HCT116 (cell line): ENCODE measurements at regions not wholly inside any gene's neighbourhood (a gene's known extent, or its start where the extent isn't known, plus 50 kb on each side); places are given as distances from the start of the nearest gene placed in this dataset.

Source experiments
- ATAC-seq: fragments of 200-7000 bp; cut with Tn5 transposase; 2 replicates; pipeline ENCODE4 v1.9.1; 2020; ENCODE audit warnings: mild to moderate bottlenecking, moderate library complexity
- BruUV-seq: library from RNA; stranded (reverse); fragments of 400-500 nt; replicated peaks from 2 replicates; lab custom pipeline; 2021; lab: Mats Ljungman, UMichigan
- CTCF ChIA-PET: fragments of 300-600 bp; sonication (Branson Sonifier 250); formaldehyde crosslinking; loops from one replicate; lab custom pipeline; 2021; ENCODE audit warnings: antibody characterized with exemption; lab: Charles Lee
- POLR2A ChIA-PET: fragments of 300-600, 350-600 bp; sonication (Branson Sonifier 250); formaldehyde crosslinking; loops from one replicate; lab custom pipeline; 2021; ENCODE audit warnings: antibody characterized with exemption; lab: Charles Lee
- RAD21 ChIA-PET, 2 experiments: fragments of 300-600 bp; sonication (Branson Sonifier 250); formaldehyde crosslinking; loops; one replicate each; lab custom pipeline; 2023; ENCODE audit warnings: low total read pairs in 2 of 2; ENCODE audit not compliant: uncharacterized antibody in 2 of 2, unreplicated experiment in 2 of 2, low non-redundant PET in 1 of 2; lab: Charles Lee
- DNase-seq: peaks from one replicate; pipeline ENCODE4 v3.0.0-alpha.2; 2010; ENCODE audit warnings: low read depth, low spot score
- H2AFZ ChIP-seq: fragments of 200-600 bp; shearing (Covaris generic), sonication (generic); 2 replicates; pipeline ENCODE4 v1.6.1; 2017; ENCODE audit warnings: low read depth, mixed run types, mixed read lengths, antibody characterized with exemption, low read length; ENCODE audit not compliant: poor library complexity, severe bottlenecking
- H3K27ac ChIP-seq: 2 replicates; pipeline ENCODE4 v1.5.1; 2012; ENCODE audit warnings: low read depth, low read length
- H3K27me3 ChIP-seq: fragments of 200-600 bp; sonication (generic); 2 replicates; pipeline ENCODE4 v1.6.1; 2016; ENCODE audit warnings: mixed run types, low read length, mixed read lengths; ENCODE audit not compliant: insufficient read depth
- H3K36me3 ChIP-seq, 2 experiments: fragments of 200-500 bp in 1 of 2; fragments of 200-600 bp in 1 of 2; sonication (Bioruptor generic) in 1 of 2; sonication (generic) in 1 of 2; 2 replicates each; pipeline versions ENCODE4 v1.5.1 to v1.6.1; 2014 to 2016; ENCODE audit warnings: low read length in 2 of 2, inconsistent platforms in 1 of 2, mixed read lengths in 1 of 2, mixed run types in 1 of 2; ENCODE audit not compliant: insufficient read depth in 2 of 2, control insufficient read depth in 1 of 2
- H3K4me1 ChIP-seq, 2 experiments: fragments of 200-600 bp in 1 of 2; sonication (generic) in 1 of 2; 2 replicates each; pipeline versions ENCODE4 v1.5.1 to v1.6.1; 2012 to 2017; ENCODE audit warnings: low read length in 2 of 2, inconsistent platforms in 1 of 2, mild to moderate bottlenecking in 1 of 2, mixed read lengths in 1 of 2, mixed run types in 1 of 2, moderate library complexity in 1 of 2; ENCODE audit not compliant: insufficient read depth in 2 of 2, control insufficient read depth in 1 of 2
- H3K4me2 ChIP-seq: fragments of 200-600 bp; sonication (generic); 2 replicates; pipeline ENCODE4 v1.6.1; 2017; ENCODE audit warnings: mixed run types, low read length, mixed read lengths
- H3K4me3 ChIP-seq, 2 experiments: fragments of 200-600 bp in 1 of 2; sonication (generic) in 1 of 2; replicated peaks in 1 of 2; 2 replicates each; pipeline ENCODE4 v1.5.1; 2011 to 2016; ENCODE audit warnings: low read length in 2 of 2, control low read depth in 1 of 2, low read depth in 1 of 2, mild to moderate bottlenecking in 1 of 2, mixed read lengths in 1 of 2, mixed run types in 1 of 2
- H3K79me2 ChIP-seq: fragments of 200-600 bp; sonication (generic); 2 replicates; pipeline ENCODE4 v1.6.1; 2017; ENCODE audit warnings: mild to moderate bottlenecking, mixed run types, low read length, moderate library complexity, mixed read lengths; ENCODE audit not compliant: insufficient read depth
- H3K9ac ChIP-seq: fragments of 200-600 bp; sonication (generic); 2 replicates; pipeline ENCODE4 v1.6.1; 2016; ENCODE audit warnings: low read length, mixed read lengths
- H3K9me2 ChIP-seq: fragments of 200-600 bp; sonication (generic), shearing (Covaris generic); 2 replicates; pipeline ENCODE4 v1.6.1; 2017; ENCODE audit warnings: mixed run types, mild to moderate bottlenecking, moderate library complexity; ENCODE audit not compliant: insufficient read depth
- H3K9me3 ChIP-seq, 2 experiments: fragments of 200-500 bp in 1 of 2; fragments of 200-600 bp in 1 of 2; sonication (Bioruptor generic) in 1 of 2; sonication (generic) in 1 of 2; 2 replicates each; pipeline ENCODE4 v1.6.1; 2014 to 2017; ENCODE audit warnings: low read length in 2 of 2, mixed read lengths in 2 of 2, inconsistent platforms in 1 of 2, low read depth in 1 of 2, mild to moderate bottlenecking in 1 of 2, mixed run types in 1 of 2, moderate library complexity in 1 of 2; ENCODE audit not compliant: control insufficient read depth in 1 of 2, insufficient read depth in 1 of 2
- H4K20me1 ChIP-seq: fragments of 200-600 bp; sonication (generic), shearing (Covaris generic); 2 replicates; pipeline ENCODE4 v1.6.1; 2017; ENCODE audit warnings: mixed run types, mild to moderate bottlenecking, moderate library complexity; ENCODE audit not compliant: insufficient read depth
- CBX3 ChIP-seq: IDR thresholded peaks from 2 replicates; pipeline ENCODE4 v1.6.1; 2012; ENCODE audit warnings: low read depth
- CEBPB ChIP-seq: IDR thresholded peaks from 2 replicates; pipeline ENCODE4 v1.6.1; 2012; ENCODE audit warnings: low read depth
- CTCF ChIP-seq, 3 experiments: fragments of 200-600 bp in 1 of 3; sonication (generic) in 1 of 3; IDR thresholded peaks in 2 of 3; conservative IDR thresholded peaks in 1 of 3; 2 replicates each; pipeline ENCODE4 v1.5.1; 2012 to 2017; ENCODE audit warnings: low read depth in 2 of 3, low read length in 2 of 3, antibody characterized with exemption in 1 of 3, borderline replicate concordance in 1 of 3, control low read depth in 1 of 3, mild to moderate bottlenecking in 1 of 3, mixed read lengths in 1 of 3, mixed run types in 1 of 3, moderate library complexity in 1 of 3; ENCODE audit not compliant: insufficient read depth in 1 of 3
- EGR1 ChIP-seq: IDR thresholded peaks from 2 replicates; pipeline ENCODE4 v1.6.1; 2012; ENCODE audit warnings: low read depth
- ELF1 ChIP-seq: IDR thresholded peaks from 2 replicates; pipeline ENCODE4 v1.6.1; 2012; ENCODE audit warnings: low read depth, borderline replicate concordance
- EZH2 ChIP-seq: fragments of 200-600 bp; sonication (generic); IDR thresholded peaks from 2 replicates; pipeline ENCODE4 v1.6.1; 2017; ENCODE audit warnings: antibody characterized with exemption, mixed run types
- EZH2phosphoT487 ChIP-seq: fragments of 200-600 bp; IDR thresholded peaks from 2 replicates; pipeline ENCODE4 v1.6.1; 2018; ENCODE audit warnings: antibody characterized with exemption, borderline replicate concordance
- JUND ChIP-seq: IDR thresholded peaks from 2 replicates; pipeline ENCODE4 v1.6.1; 2012
- POLR2A ChIP-seq: IDR thresholded peaks from 2 replicates; pipeline ENCODE4 v1.7.0; 2011; ENCODE audit warnings: borderline replicate concordance; ENCODE audit not compliant: insufficient read depth, insufficient read length; ENCODE audit errors: extremely low read depth
- POLR2AphosphoS5 ChIP-seq: IDR thresholded peaks from 2 replicates; pipeline ENCODE4 v1.6.1; 2011; ENCODE audit warnings: mild to moderate bottlenecking, low read depth, low read length, moderate library complexity
- RAD21 ChIP-seq: IDR thresholded peaks from 2 replicates; pipeline ENCODE4 v1.6.1; 2012; ENCODE audit warnings: low read depth, mild to moderate bottlenecking
- SP1 ChIP-seq: IDR thresholded peaks from 2 replicates; pipeline ENCODE4 v1.6.1; 2012; ENCODE audit warnings: low read depth
- TCF7L2 ChIP-seq: IDR thresholded peaks from 2 replicates; pipeline ENCODE4 v1.7.0; 2011; ENCODE audit warnings: borderline replicate concordance, inconsistent platforms; ENCODE audit not compliant: insufficient read depth, insufficient read length; ENCODE audit errors: extremely low read depth
- YY1 ChIP-seq: IDR thresholded peaks from 2 replicates; pipeline ENCODE4 v1.6.1; 2011; ENCODE audit warnings: low read length, low read depth, moderate library complexity, mild to moderate bottlenecking; ENCODE audit not compliant: insufficient replicate concordance; ENCODE audit errors: extremely low read depth
- ZBTB33 ChIP-seq: IDR thresholded peaks from 2 replicates; pipeline ENCODE4 v1.6.1; 2011; ENCODE audit warnings: mild to moderate bottlenecking, low read length, moderate library complexity; ENCODE audit not compliant: insufficient replicate concordance; ENCODE audit errors: extremely low read depth
- ZFX ChIP-seq: fragments of 450-650 bp; IDR thresholded peaks from 2 replicates; pipeline ENCODE4 v1.6.1; 2017
- ZNF274 ChIP-seq: fragments of 200-500 bp; sonication (Bioruptor generic); IDR thresholded peaks from 2 replicates; pipeline ENCODE4 v1.6.1; 2014; ENCODE audit warnings: mild to moderate bottlenecking, low read depth, low read length, inconsistent platforms
- intact Hi-C: fragments of 100-400 bp; cut with micrococcal nuclease; formaldehyde crosslinking; loops from 2 replicates; pipeline ENCODE4 v1.10.0; 2022
- TF ChIP-seq, protein P1 (sequence below): IDR thresholded peaks from 2 replicates; pipeline ENCODE4 v1.6.1; 2012
- TF ChIP-seq, protein P2 (sequence below): IDR thresholded peaks from 2 replicates; pipeline ENCODE4 v1.6.1; 2012
- TF ChIP-seq, protein P3 (sequence below): IDR thresholded peaks from 2 replicates; pipeline ENCODE4 v1.6.1; 2012; ENCODE audit warnings: low read depth

DNA sequence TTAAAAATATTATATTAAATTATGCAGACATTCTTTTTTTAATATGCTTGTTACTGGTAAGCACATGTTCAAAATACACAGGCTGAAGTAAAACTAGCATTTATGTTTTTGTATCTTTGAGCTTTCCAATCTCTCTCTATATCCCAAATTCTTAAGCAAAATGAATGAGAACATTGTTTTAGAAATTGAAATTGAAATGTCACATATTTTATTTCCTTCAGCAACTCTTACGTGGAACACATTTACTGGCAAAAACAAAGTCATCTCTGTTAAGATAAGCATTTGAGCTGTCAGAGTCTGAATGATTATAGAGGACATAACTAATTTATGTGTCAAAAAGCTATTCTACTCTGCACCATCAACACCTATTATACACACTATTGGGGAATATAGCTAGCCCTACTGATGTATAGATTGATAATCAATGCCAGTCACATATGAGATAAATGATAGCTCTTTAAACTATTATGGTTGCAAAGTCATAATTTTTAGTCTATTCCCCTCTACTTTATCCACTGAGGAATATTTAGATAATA is 535.4 kb upstream of the BCHE start:
- Histone ChIP-seq H3K9me3 (no peaks in the 10 kb centered on the region), H3K79me2 (no peaks in the 10 kb centered on the region), H3K27me3 (no peaks in the 10 kb centered on the region), H3K9me2 (no peaks in the 10 kb centered on the region; the same call in 1 of the 2 replicates), H3K27ac (no peak overlapping the region), H3K4me1 (no peaks in the 10 kb centered on the region), H3K9ac (no peak overlapping the region), H2AFZ (no peak overlapping the region), H3K4me2 (no peak overlapping the region), H4K20me1 (no peaks in the 10 kb centered on the region), H3K4me3 (no peak overlapping the region), H3K36me3 (no peaks in the 10 kb centered on the region)
- RAD21 ChIA-PET: no interaction called here
- ATAC-seq (no peak), DNase-seq (no peak)
- CTCF ChIA-PET: no interaction called here
- POLR2A ChIA-PET: no interaction called here
- intact Hi-C loops: no loop called here
- TF ChIP-seq ELF1 (no peak), RAD21 (no peak), SP1 (no peak), CTCF (IDR thresholded peaks at IDR 0.05 in 2 of 3, conservative IDR thresholded peaks at IDR 0.05 in 1 of 3; ENCODE audit: borderline replicate concordance in 1 of 3, insufficient read depth in 1 of 3, low read depth in 2 of 3, low read length in 2 of 3) (no peak), ZFX (no peak), JUND (no peak), EZH2phosphoT487 (no peak), CEBPB (no peak), POLR2A (no peak), POLR2AphosphoS5 (no peak), ZBTB33 (no peak), ZNF274 (no peak), CBX3 (no peak), EZH2 (no peak), EGR1 (no peak), YY1 (no peak), TCF7L2 (no peak)
- TF ChIP-seq, protein P1, sequence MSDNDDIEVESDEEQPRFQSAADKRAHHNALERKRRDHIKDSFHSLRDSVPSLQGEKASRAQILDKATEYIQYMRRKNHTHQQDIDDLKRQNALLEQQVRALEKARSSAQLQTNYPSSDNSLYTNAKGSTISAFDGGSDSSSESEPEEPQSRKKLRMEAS: no peak
- TF ChIP-seq, protein P2, sequence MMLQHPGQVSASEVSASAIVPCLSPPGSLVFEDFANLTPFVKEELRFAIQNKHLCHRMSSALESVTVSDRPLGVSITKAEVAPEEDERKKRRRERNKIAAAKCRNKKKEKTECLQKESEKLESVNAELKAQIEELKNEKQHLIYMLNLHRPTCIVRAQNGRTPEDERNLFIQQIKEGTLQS: no peak
- TF ChIP-seq, protein P3, sequence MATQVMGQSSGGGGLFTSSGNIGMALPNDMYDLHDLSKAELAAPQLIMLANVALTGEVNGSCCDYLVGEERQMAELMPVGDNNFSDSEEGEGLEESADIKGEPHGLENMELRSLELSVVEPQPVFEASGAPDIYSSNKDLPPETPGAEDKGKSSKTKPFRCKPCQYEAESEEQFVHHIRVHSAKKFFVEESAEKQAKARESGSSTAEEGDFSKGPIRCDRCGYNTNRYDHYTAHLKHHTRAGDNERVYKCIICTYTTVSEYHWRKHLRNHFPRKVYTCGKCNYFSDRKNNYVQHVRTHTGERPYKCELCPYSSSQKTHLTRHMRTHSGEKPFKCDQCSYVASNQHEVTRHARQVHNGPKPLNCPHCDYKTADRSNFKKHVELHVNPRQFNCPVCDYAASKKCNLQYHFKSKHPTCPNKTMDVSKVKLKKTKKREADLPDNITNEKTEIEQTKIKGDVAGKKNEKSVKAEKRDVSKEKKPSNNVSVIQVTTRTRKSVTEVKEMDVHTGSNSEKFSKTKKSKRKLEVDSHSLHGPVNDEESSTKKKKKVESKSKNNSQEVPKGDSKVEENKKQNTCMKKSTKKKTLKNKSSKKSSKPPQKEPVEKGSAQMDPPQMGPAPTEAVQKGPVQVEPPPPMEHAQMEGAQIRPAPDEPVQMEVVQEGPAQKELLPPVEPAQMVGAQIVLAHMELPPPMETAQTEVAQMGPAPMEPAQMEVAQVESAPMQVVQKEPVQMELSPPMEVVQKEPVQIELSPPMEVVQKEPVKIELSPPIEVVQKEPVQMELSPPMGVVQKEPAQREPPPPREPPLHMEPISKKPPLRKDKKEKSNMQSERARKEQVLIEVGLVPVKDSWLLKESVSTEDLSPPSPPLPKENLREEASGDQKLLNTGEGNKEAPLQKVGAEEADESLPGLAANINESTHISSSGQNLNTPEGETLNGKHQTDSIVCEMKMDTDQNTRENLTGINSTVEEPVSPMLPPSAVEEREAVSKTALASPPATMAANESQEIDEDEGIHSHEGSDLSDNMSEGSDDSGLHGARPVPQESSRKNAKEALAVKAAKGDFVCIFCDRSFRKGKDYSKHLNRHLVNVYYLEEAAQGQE: no peak
- no TSS peak for BruUV-seq
